NCI-H446 (cell line): ENCODE measurements at regions not wholly inside any gene's neighbourhood (a gene's known extent, or its start where the extent isn't known, plus 50 kb on each side); places are given as distances from the start of the nearest gene placed in this dataset.
"Not testable (repeated sequence)": the region's sequence is repeated elsewhere in the genome, so short reads cannot be mapped to it uniquely, and the experiment has no call there.

Experiments used
- DNase-seq, 2 experiments: peaks; one replicate each; lab custom pipeline; 2025; lab: John Stamatoyannopoulos, UW

- not testable (repeated sequence) for DNase-seq
Observed at GRCh38 chr13:78866076-78866475, 207.1 kb upstream of the OBI1 start.

- DNase-seq: no peak
Observed at GRCh38 chr13:78862446-78862845, 203.5 kb upstream of the OBI1 start.

GRCh38 chr13:78852709-78853108, 193.8 kb upstream of the OBI1 start:
- DNase-seq: no peak

- DNase-seq: no peak
Observed at GRCh38 chr13:78845656-78846365, 186.9 kb upstream of the OBI1 start.

GRCh38 chr13:78844106-78844505, 185.2 kb upstream of the OBI1 start:
- DNase-seq: no peak

GRCh38 chr13:78841358-78841963, 182.5 kb upstream of the OBI1 start:
- DNase-seq: no peak

GRCh38 chr13:78836238-78836784, 177.4 kb upstream of the OBI1 start:
- DNase-seq: no peak

GRCh38 chr13:78832461-78832860, 173.5 kb upstream of the OBI1 start:
- no peak for DNase-seq

GRCh38 chr13:78830508-78830907, 171.6 kb upstream of the OBI1 start:
- DNase-seq: no peak

- no peak for DNase-seq
Observed at GRCh38 chr13:78829821-78830220, 170.9 kb upstream of the OBI1 start.

- DNase-seq: peak in 1 of 2 experiments; percentile 44
Observed at GRCh38 chr13:78827471-78827870, 168.5 kb upstream of the OBI1 start.

GRCh38 chr13:78826936-78827335, 168.0 kb upstream of the OBI1 start:
- peak in 1 of 2 experiments; percentile 17 for DNase-seq

GRCh38 chr13:78826312-78826711, 167.4 kb upstream of the OBI1 start:
- no peak for DNase-seq

GRCh38 chr13:78820541-78820940, 161.6 kb upstream of the OBI1 start:
- DNase-seq: no peak

- no peak for DNase-seq
Observed at GRCh38 chr13:78816592-78816991, 157.6 kb upstream of the OBI1 start.

- DNase-seq: no peak
Observed at GRCh38 chr13:78816154-78816553, 157.2 kb upstream of the OBI1 start.

GRCh38 chr13:78806457-78806856, 147.5 kb upstream of the OBI1 start:
- DNase-seq: no peak

- no peak for DNase-seq
Observed at GRCh38 chr13:78802912-78803311, 144.0 kb upstream of the OBI1 start.

- DNase-seq: peak in 1 of 2 experiments; percentile 10
Observed at GRCh38 chr13:78787190-78787589, 128.2 kb upstream of the OBI1 start.

GRCh38 chr13:78786459-78786858, 127.5 kb upstream of the OBI1 start:
- no peak for DNase-seq

- DNase-seq: no peak
Observed at GRCh38 chr13:78785764-78786163, 126.8 kb upstream of the OBI1 start.

GRCh38 chr13:78784014-78784750, 125.2 kb upstream of the OBI1 start:
- no peak for DNase-seq

GRCh38 chr13:78780708-78781107, 121.8 kb upstream of the OBI1 start:
- DNase-seq: no peak
